Activated naive CD8-positive, alpha-beta T cell treated with anti-CD3 and anti-CD28 coated beads, Interleukin-2, amount 10 ng/mL, durations not matched to agents 7 days and 5 days (primary cell): ENCODE measurements at regions not wholly inside any gene's neighbourhood (a gene's known extent, or its start where the extent isn't known, plus 50 kb on each side); places are given as distances from the start of the nearest gene placed in this dataset.

Source experiments
- ATAC-seq: fragments of 150-1000 bp; cut with Tn5 transposase; one replicate; pipeline ENCODE4 v1.10.0; 2021; ENCODE audit warnings: low read depth, moderate library complexity
- POLR2A ChIA-PET: fragments of 350-600 bp; sonication (Branson Sonifier 250); formaldehyde crosslinking; loops from one replicate; lab custom pipeline; 2021; ENCODE audit warnings: antibody characterized with exemption; lab: Charles Lee
- DNase-seq: peaks from one replicate; pipeline ENCODE4 v3.0.0; 2021
- H3K27ac Mint-ChIP-seq: one replicate; pipeline ENCODE4 v1.8.0; 2022; ENCODE audit warnings: mild to moderate bottlenecking, mixed read lengths
- H3K27me3 Mint-ChIP-seq: one replicate; pipeline ENCODE4 v1.8.0; 2022; ENCODE audit warnings: mild to moderate bottlenecking, moderate library complexity, mixed read lengths
- H3K36me3 Mint-ChIP-seq: one replicate; pipeline ENCODE4 v1.8.0; 2021; ENCODE audit warnings: mild to moderate bottlenecking, mixed read lengths
- H3K4me1 Mint-ChIP-seq: one replicate; pipeline ENCODE4 v1.8.0; 2021; ENCODE audit warnings: mixed read lengths
- H3K4me3 Mint-ChIP-seq: one replicate; pipeline ENCODE4 v1.8.0; 2022; ENCODE audit warnings: mild to moderate bottlenecking, moderate library complexity, mixed read lengths
- H3K9me3 Mint-ChIP-seq: one replicate; pipeline ENCODE4 v1.8.0; 2021; ENCODE audit warnings: mixed read lengths

DNA sequence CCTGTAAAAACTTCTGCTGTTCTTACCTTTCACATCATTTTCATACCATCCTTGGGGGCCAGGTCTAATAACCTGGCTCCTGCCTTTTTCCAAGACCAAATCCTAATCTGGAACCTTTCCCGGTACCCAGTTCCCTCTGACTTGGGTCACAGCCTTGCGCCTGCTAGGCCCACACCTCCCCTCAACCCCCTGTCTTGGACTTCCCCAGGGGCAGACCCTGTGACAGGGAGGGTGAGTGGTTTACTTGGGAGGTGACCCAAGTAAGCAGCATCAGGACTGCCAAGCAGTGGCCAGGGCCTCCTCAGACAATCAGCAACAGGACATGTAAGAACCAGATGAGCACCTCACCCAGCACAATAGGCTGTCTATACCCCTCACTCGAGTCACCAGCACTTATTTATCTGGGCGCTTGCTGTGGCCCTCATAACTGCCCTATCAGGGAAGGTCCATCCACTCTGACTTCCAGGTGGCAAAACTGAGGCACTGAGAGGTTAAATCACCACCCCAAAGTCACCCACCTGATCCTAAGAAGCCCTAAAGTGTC, 124.7 kb downstream of the MATN1 start:
- no peak for ATAC-seq
- H3K36me3 Mint-ChIP-seq, result no peaks in the 10 kb centered on the region
- POLR2A ChIA-PET, result no interaction called here
- H3K27me3 Mint-ChIP-seq, result peaks cover 11% of the 10 kb centered on the region
- H3K27ac Mint-ChIP-seq, result no peak overlapping the region
- no peaks in the 10 kb centered on the region for H3K4me1 Mint-ChIP-seq
- no peak overlapping the region for H3K4me3 Mint-ChIP-seq
- H3K9me3 Mint-ChIP-seq, result no peaks in the 10 kb centered on the region
- no peak for DNase-seq

DNA sequence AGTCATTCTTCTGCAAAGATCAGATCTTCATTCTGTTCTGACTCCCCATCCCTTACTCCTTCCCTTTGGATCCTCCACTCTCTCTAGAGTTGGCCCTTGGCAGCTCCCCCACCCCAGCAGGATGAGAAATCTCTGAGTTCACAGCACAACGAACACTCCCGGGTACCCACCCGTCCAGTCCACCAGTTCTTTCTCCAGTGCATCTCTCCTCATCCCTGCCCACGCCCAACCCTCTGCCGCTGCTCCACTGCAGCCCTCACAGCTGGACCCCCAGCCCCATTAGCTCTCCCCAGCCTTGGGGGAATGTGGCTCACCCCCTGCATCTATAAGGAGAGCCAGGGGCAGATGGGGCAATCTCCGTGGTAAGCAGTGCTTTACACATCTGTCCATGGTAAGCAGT, 125.7 kb downstream of the MATN1 start:
- no peaks in the 10 kb centered on the region for H3K36me3 Mint-ChIP-seq
- POLR2A ChIA-PET, result no interaction called here
- H3K27ac Mint-ChIP-seq, result no peak overlapping the region
- no peak overlapping the region for H3K4me3 Mint-ChIP-seq
- no peaks in the 10 kb centered on the region for H3K4me1 Mint-ChIP-seq
- peaks cover under 1% of the 10 kb centered on the region for H3K9me3 Mint-ChIP-seq
- peaks cover 17% of the 10 kb centered on the region for H3K27me3 Mint-ChIP-seq
- DNase-seq (no peak), ATAC-seq (no peak)

DNA sequence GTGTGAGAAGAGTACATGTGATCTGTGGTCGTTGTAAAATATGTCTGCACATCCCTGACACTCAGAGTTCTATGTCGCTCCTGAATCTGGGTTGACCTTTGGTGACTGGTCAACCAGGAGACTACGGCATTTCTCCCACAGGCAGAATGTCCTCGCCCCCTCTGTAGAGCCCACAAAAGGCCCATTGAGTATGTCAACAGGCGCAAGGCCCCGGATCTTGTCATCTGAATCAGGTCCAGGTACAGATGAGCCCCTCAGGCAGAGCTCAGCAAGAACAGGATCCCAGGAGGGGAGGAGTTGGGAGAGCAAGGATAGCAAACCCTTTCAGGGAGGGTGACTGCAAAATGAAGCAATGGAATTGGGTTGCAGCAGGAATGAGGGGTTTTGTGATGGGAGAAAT, 126.5 kb downstream of the MATN1 start:
- H3K27me3 Mint-ChIP-seq, result peaks cover 21% of the 10 kb centered on the region

DNA sequence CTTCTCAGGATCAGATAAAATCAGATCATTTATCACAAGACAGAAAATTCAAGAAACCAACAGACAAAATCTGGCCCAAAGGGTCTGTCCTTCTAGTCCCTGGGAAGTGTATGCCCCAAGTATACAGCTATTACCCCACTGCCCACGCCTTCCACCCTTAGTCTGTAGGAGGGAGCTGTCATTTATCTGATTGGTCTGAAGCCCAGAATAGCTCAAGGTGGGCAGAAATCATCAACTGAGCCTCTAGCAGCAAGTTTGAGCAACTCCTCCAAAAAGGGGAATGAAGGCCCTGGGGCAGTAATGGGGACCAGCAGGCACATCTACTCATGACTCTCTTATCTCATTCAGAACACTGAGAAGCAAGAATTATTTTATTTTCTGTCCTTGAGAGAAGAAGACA, 126.9 kb downstream of the MATN1 start:
- Mint-ChIP-seq H3K4me3 (no peak overlapping the region), H3K4me1 (no peaks in the 10 kb centered on the region), H3K36me3 (no peaks in the 10 kb centered on the region), H3K27ac (no peak overlapping the region), H3K27me3 (peaks cover 23% of the 10 kb centered on the region), H3K9me3 (peaks cover 4% of the 10 kb centered on the region)
- DNase-seq, result no peak
- POLR2A ChIA-PET, result no interaction called here
- ATAC-seq, result no peak

More for the DNA sequence above, 126.5 kb downstream of the MATN1 start:
- no peak for ATAC-seq
- no peaks in the 10 kb centered on the region for H3K4me1 Mint-ChIP-seq
- no peak overlapping the region for H3K27ac Mint-ChIP-seq
- no peak for DNase-seq
- no peaks in the 10 kb centered on the region for H3K36me3 Mint-ChIP-seq
- H3K9me3 Mint-ChIP-seq, result peaks cover 4% of the 10 kb centered on the region
- POLR2A ChIA-PET, result no interaction called here
- no peak overlapping the region for H3K4me3 Mint-ChIP-seq

DNA sequence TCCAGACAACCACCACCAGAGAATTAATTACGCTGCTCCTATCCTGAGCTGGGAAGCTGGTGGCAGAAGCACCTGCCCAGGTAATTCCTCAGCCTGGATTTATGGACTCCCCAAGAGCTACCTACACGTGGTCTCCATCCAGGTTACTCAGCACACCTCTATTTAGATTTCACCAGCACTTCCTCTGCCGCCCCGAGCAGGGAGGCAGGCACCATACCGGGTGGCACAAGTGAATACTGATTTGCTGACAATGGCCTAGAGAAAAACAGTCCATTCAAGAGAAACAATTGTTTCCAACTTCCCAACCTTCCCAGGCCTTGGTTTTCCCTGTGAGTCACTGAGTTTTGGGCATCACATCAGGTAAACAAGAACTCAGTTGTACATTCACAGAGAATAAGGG, 134.3 kb downstream of the MATN1 start:
- ATAC-seq, result no peak
- peaks cover 1% of the 10 kb centered on the region for H3K4me1 Mint-ChIP-seq
- POLR2A ChIA-PET, result no interaction called here

GRCh38 chr1:30588311-30589073, 134.9 kb downstream of the MATN1 start:
- Mint-ChIP-seq H3K4me1 (peaks cover 1% of the 10 kb centered on the region), H3K9me3 (peaks cover 6% of the 10 kb centered on the region), H3K4me3 (no peak overlapping the region), H3K27me3 (peaks cover 33% of the 10 kb centered on the region), H3K27ac (no peak overlapping the region), H3K36me3 (no peaks in the 10 kb centered on the region)
- POLR2A ChIA-PET, result no interaction called here
- no peak for ATAC-seq
- DNase-seq, result no peak

More for the DNA sequence above, 134.3 kb downstream of the MATN1 start:
- Mint-ChIP-seq H3K27ac (no peak overlapping the region), H3K9me3 (peaks cover 6% of the 10 kb centered on the region), H3K36me3 (no peaks in the 10 kb centered on the region), H3K27me3 (peaks cover 31% of the 10 kb centered on the region), H3K4me3 (no peak overlapping the region)
- no peak for DNase-seq

- Mint-ChIP-seq H3K9me3 (peaks cover 7% of the 10 kb centered on the region), H3K27me3 (peaks cover 23% of the 10 kb centered on the region), H3K36me3 (no peaks in the 10 kb centered on the region), H3K4me3 (no peak overlapping the region), H3K4me1 (peaks cover 1% of the 10 kb centered on the region), H3K27ac (no peak overlapping the region)
- POLR2A ChIA-PET, result no interaction called here
- ATAC-seq (no peak), DNase-seq (no peak)
These were observed 136.7 kb downstream of the MATN1 start for GRCh38 chr1:30586671-30587070.

DNA sequence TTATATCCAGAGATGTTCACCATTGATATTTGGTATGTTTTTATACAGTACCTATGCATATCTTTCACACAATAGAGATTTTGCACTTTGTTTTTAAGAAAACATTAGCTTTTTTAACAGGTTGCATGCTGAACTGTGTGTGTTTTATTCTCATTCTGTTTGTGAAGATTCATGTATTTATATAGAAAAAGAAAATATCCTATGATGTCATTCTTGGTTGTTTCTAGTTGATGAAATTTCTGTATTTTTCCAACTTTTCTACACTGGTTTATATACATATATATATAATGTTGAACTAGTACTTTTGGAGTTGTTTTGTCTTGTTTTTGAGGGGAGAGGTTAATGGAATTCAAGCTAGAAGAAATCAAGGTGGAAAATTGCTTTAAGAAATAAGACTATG, 143.8 kb downstream of the MATN1 start:
- Mint-ChIP-seq H3K4me1 (no peaks in the 10 kb centered on the region), H3K4me3 (no peak overlapping the region), H3K27me3 (peaks cover 12% of the 10 kb centered on the region), H3K9me3 (peaks cover 6% of the 10 kb centered on the region), H3K36me3 (no peaks in the 10 kb centered on the region), H3K27ac (no peak overlapping the region)
- POLR2A ChIA-PET, result no interaction called here
- ATAC-seq (no peak), DNase-seq (no peak)

DNA sequence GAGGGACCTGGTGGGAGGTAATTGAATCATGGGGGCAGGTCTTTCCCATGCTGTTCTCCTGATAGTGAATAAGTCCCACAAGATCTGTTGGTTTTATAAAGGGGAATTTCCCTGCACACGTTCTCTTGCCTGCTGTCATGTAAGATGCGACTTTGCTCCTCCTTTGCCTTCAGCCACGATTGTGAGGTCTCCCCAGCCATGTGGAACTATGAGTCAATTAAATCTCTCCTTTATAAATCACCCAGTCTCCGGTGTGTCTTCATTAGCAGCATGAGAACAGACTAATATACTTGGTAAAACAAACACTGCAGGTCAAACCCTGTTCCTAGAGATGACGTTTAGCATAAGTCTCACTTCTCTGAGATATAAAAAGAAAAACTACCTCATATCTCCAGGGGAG, 148.3 kb downstream of the MATN1 start:
- DNase-seq, result no peak
- Mint-ChIP-seq H3K9me3 (no peaks in the 10 kb centered on the region), H3K4me1 (no peaks in the 10 kb centered on the region), H3K27ac (no peak overlapping the region), H3K27me3 (peaks cover 8% of the 10 kb centered on the region), H3K4me3 (no peak overlapping the region), H3K36me3 (no peaks in the 10 kb centered on the region)
- ATAC-seq, result no peak
- POLR2A ChIA-PET, result no interaction called here

DNA sequence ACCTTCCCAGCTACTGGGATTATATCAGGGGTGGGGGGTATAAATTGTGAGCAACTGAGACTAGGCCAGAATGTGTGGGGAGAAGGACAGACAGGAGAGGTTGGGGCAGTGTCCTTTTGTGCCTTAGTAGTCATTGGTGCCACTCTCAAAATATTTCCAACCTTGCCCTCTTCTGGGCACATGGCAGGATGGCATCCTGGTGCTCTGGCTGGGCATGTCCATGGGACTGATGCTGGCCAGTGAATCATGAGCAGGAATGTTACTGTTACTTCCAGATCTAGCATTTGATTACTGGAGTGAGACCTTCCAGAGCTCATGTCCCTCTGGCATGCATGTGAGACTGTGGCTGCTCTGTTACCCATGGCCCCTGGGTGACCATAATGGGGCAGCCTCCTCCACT, 151.2 kb downstream of the MATN1 start:
- H3K4me1 Mint-ChIP-seq, result no peaks in the 10 kb centered on the region
- no peaks in the 10 kb centered on the region for H3K36me3 Mint-ChIP-seq
- H3K27ac Mint-ChIP-seq, result no peak overlapping the region
- ATAC-seq, result no peak
- no peak for DNase-seq
- no peak overlapping the region for H3K4me3 Mint-ChIP-seq
- H3K9me3 Mint-ChIP-seq, result no peaks in the 10 kb centered on the region
- POLR2A ChIA-PET, result no interaction called here
- H3K27me3 Mint-ChIP-seq, result peaks cover 8% of the 10 kb centered on the region

DNA sequence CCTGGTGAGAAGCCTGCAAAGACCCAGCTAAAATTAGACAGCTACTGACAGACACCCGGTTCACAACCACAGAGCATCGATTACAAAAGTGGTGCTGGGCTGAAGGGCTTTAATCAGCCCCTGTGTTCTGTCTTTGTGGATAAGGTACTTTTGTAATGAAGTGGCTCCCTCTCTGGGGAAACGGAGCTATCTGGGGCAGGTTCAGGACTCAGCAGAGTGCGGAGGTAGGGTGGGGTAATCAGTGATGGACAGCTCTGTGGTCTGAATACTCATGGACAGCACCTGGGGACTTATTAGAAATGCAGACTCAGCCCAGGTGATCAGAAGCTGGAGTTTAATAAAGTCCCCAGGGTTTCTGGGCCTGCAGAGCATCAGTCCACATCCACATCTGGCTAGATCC, 152.0 kb downstream of the MATN1 start:
- ATAC-seq (no peak), DNase-seq (no peak)
- Mint-ChIP-seq H3K36me3 (no peaks in the 10 kb centered on the region), H3K4me1 (no peaks in the 10 kb centered on the region), H3K27ac (no peak overlapping the region), H3K27me3 (peaks cover 8% of the 10 kb centered on the region), H3K9me3 (no peaks in the 10 kb centered on the region), H3K4me3 (no peak overlapping the region)
- POLR2A ChIA-PET, result no interaction called here

GRCh38 chr1:30569384-30569783, 154.0 kb downstream of the MATN1 start:
- POLR2A ChIA-PET, result no interaction called here
- DNase-seq, result no peak
- peaks cover 16% of the 10 kb centered on the region for H3K27me3 Mint-ChIP-seq

DNA sequence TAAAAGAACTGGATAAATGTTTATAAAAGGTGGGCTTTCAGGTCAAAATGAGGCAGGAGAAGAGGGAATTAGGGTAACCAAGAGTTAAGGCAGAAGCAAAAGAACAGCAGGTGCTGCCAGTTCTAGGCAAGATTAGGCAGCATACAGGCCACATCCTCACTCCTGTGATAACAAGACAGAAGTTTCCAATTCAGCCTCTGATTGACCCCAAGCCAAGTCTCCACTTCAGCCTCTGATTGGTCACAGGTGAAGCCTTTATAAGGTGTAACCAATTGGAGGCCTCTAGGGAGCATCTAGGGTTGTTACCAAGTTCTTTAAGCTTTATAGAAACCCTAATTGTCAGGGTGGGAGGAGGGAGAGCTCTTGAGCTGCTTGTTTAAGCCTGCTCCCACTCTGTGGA, 160.8 kb downstream of the MATN1 start:
- no peak overlapping the region for H3K27ac Mint-ChIP-seq
- ATAC-seq, result no peak
- H3K36me3 Mint-ChIP-seq, result no peaks in the 10 kb centered on the region
- peaks cover 8% of the 10 kb centered on the region for H3K9me3 Mint-ChIP-seq
- POLR2A ChIA-PET, result no interaction called here
- no peak overlapping the region for H3K4me3 Mint-ChIP-seq
- H3K27me3 Mint-ChIP-seq, result peaks cover 14% of the 10 kb centered on the region
- DNase-seq, result no peak
- H3K4me1 Mint-ChIP-seq, result no peaks in the 10 kb centered on the region

More at GRCh38 chr1:30569384-30569783, 154.0 kb downstream of the MATN1 start:
- no peaks in the 10 kb centered on the region for H3K9me3 Mint-ChIP-seq
- no peak for ATAC-seq
- H3K27ac Mint-ChIP-seq, result no peak overlapping the region
- no peak overlapping the region for H3K4me3 Mint-ChIP-seq
- H3K36me3 Mint-ChIP-seq, result no peaks in the 10 kb centered on the region
- H3K4me1 Mint-ChIP-seq, result no peaks in the 10 kb centered on the region

DNA sequence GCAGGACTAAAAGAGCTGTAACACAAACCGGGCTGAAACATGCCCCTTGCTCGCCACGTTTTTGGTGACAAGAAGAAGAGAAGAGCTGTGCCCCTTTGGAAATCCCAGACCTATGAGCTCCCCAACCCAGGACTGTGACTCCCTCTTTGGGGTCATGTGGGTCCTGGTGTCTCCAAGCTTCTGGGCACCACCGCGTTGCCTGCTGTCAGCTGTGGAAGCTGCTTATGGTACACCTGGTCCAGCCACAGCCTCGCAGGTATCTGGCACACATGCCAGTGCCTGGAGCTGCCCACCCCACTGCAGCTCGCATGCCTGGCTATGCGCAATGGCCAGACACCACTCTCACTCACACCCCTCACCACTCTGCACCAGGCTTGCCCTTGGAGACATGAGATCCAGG, 171.8 kb downstream of the MATN1 start:
- Mint-ChIP-seq H3K4me3 (no peak overlapping the region), H3K27ac (peak overlapping the region; percentile 36), H3K4me1 (no peaks in the 10 kb centered on the region), H3K9me3 (peaks cover 3% of the 10 kb centered on the region), H3K36me3 (no peaks in the 10 kb centered on the region), H3K27me3 (no peaks in the 10 kb centered on the region)
- POLR2A ChIA-PET, result no interaction called here
- ATAC-seq (no peak), DNase-seq (no peak)
